Gastrocnemius medialis (tissue), 4 donors: ENCODE measurements at regions not wholly inside any gene's neighbourhood (a gene's known extent, or its start where the extent isn't known, plus 50 kb on each side); places are given as distances from the start of the nearest gene placed in this dataset.

Experiments
- POLR2A ChIP-seq, 2 donors: fragments of 450-650 bp; IDR thresholded peaks; one replicate each; pipeline ENCODE4 v1.6.1; 2017; ENCODE audit warnings: antibody characterized with exemption in 2 of 2, mild to moderate bottlenecking in 2 of 2, moderate library complexity in 2 of 2
- TF ChIP-seq, protein P1 (sequence below), 5 experiments: fragments of 450-650 bp in 3 of 5; fragments of 200-600 bp in 2 of 5; sonication (generic) in 2 of 5; IDR thresholded peaks in 4 of 5; conservative IDR thresholded peaks in 1 of 5; 1 replicate in 4 of 5; 2 replicates in 1 of 5; pipeline ENCODE4 v1.5.1; 2016 to 2019; ENCODE audit warnings: antibody characterized with exemption in 5 of 5, mild to moderate bottlenecking in 3 of 5, moderate library complexity in 3 of 5

DNA sequence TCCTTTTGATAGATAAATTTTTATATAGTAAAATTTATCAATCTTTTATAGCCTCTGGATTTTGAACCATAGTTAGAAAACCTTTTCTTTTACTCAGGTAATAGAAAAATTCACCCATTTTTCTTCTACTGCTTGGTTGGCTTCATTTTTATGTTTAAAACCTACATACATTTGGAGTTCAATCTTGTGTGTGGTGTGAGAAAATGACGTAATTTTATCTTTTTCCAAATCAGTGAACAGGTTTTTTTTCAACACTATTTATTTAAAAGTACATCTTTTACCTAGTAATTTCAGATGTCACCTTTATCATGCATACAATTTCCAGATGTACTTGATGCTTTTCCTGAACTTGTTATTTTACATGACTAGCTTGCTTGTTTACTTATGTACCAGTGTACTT, 200.2 kb downstream of the TRIM36 start:
- no peak for TF ChIP-seq POLR2A (IDR thresholded peaks at IDR 0.05)
- TF ChIP-seq, protein P1, sequence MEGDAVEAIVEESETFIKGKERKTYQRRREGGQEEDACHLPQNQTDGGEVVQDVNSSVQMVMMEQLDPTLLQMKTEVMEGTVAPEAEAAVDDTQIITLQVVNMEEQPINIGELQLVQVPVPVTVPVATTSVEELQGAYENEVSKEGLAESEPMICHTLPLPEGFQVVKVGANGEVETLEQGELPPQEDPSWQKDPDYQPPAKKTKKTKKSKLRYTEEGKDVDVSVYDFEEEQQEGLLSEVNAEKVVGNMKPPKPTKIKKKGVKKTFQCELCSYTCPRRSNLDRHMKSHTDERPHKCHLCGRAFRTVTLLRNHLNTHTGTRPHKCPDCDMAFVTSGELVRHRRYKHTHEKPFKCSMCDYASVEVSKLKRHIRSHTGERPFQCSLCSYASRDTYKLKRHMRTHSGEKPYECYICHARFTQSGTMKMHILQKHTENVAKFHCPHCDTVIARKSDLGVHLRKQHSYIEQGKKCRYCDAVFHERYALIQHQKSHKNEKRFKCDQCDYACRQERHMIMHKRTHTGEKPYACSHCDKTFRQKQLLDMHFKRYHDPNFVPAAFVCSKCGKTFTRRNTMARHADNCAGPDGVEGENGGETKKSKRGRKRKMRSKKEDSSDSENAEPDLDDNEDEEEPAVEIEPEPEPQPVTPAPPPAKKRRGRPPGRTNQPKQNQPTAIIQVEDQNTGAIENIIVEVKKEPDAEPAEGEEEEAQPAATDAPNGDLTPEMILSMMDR (IDR thresholded peaks at IDR 0.05 in 4 of 5, conservative IDR thresholded peaks at IDR 0.05 in 1 of 5), result no peak
